ENCODE measurements at regions not wholly inside any gene's neighbourhood (a gene's known extent, or its start where the extent isn't known, plus 50 kb on each side); places are given as distances from the start of the nearest gene placed in this dataset.

DNA sequence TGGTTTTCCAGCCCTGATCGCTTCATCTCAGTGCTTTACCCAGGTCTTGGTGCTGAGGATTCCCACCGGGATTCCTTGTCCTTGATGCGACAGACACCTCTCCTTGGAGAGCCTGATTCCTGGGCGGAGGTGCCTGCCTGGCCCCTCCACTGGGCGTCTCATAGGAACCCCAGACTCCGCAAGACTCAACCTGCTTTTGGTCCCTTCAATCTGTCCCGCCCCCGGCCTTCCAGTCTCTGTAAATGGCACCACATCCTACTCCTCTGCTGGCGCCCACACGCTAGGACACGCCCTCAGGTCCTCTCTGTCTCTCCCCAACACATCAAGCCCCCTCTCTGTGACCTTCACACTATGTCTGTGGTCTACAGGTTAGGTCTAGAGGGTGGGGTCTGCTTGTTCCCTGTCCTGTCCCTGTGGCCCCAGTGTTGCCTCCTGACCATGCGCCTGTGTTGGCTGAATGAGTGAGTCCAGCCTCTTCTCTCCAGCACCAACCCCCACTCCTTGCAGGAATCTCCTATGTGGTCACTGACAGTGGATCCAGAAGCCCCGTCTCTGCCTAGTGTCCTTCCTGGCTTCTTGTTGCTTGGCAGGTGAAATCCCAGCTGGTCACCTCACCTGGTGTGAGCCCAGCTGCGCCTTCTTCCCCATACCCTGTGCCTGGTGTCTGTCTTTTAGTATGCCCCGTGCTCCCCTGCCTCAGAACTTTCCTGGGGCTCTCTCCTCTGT, 119.7 kb upstream of the C1orf174 start:
- H3K4me1 Mint-ChIP-seq: no peaks in the 10 kb centered on the region
- no peak for ATAC-seq
- no peaks in the 10 kb centered on the region for H3K9me3 Mint-ChIP-seq
- no peak overlapping the region for H3K4me3 Mint-ChIP-seq
- DNase-seq: no peak
- H3K27ac Mint-ChIP-seq: no peak overlapping the region
- H3K27me3 Mint-ChIP-seq: peaks cover 23% of the 10 kb centered on the region

DNA sequence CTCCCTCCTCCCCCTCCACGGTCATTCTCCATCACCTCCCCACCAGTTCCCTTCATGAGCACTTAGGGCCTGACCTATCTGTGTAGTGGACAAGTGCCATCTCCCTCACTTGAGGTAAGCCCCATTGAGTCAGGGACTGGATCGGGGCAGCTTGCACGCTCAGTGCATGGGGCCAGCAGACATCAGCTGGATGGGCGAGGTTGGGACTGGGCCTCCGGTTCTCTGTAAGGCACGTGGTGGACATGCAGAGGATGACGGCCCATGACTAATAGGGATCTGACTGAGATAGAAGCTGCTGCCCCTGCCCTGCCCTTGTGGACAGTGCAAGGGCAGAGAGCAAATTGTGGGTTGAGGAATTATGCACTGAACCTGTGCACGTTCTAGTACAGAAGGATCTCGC, 120.4 kb upstream of the C1orf174 start:
- Mint-ChIP-seq H3K27me3 (peaks cover 23% of the 10 kb centered on the region), H3K9me3 (no peaks in the 10 kb centered on the region), H3K4me1 (no peaks in the 10 kb centered on the region), H3K27ac (no peak overlapping the region), H3K4me3 (no peak overlapping the region)
- DNase-seq (no peak), ATAC-seq (no peak)

DNA sequence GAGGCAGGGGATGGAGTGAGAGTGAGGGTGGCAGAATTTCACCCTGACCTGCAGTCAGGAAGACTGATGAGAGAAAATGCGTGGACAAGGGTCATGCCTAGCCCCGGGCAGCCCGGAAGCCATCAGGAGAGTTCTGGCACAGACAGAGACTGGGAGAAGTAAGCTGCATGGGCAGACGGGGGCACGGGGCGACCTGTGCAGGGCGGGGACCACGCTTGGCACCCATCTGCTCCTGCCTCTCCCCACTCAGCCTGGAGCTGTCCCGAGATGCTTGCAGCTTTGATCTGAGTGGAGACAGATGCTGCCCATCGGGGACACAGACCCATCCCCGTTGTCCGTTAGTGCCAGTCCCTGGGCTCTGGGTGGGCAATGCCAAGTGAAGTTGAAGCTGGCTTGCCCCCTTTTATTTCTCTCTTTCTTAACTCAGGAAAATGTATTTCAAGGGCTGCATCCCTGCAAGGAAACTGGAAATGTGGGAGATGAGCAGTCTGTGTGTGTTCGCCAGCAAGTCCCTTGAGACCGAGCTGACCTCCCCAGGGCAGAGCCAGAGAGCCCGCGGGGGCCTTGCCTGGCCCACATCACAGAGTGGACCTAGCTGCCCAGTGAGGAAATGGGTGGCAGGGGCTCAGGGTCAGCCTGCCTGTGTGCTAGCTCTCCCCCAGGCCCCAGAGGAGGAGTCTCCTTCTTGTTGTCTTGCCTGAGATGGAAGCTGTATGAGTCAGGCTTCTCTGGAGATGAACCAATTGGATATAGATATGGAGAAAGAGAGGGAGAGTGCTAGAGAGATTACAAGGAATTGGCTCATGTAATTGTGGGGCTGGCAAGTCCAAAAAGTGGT, 121.3 kb upstream of the C1orf174 start:
- DNase-seq: no peak
- Mint-ChIP-seq H3K4me1 (no peaks in the 10 kb centered on the region), H3K4me3 (no peak overlapping the region), H3K27ac (no peak overlapping the region), H3K9me3 (no peaks in the 10 kb centered on the region), H3K27me3 (peaks cover 23% of the 10 kb centered on the region)
- no peak for ATAC-seq

DNA sequence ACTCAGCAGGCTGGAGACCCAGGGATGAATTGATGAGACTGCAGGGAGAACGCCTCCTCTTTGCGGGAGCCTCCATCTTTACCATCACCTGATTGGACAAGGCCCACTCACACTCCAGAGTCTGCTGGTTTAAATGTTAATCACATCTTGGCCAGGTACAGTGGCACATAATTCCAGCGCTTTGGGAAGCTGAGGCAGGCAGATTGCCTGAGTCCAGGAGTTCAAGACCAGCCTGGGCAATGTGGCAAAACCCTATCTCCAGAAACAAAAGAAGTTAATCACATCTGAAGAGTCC, 121.8 kb upstream of the C1orf174 start:
- DNase-seq (no peak), ATAC-seq (no peak)
- Mint-ChIP-seq H3K27me3 (peaks cover 23% of the 10 kb centered on the region), H3K4me1 (peaks cover under 1% of the 10 kb centered on the region), H3K4me3 (no peak overlapping the region), H3K9me3 (no peaks in the 10 kb centered on the region), H3K27ac (no peak overlapping the region)

DNA sequence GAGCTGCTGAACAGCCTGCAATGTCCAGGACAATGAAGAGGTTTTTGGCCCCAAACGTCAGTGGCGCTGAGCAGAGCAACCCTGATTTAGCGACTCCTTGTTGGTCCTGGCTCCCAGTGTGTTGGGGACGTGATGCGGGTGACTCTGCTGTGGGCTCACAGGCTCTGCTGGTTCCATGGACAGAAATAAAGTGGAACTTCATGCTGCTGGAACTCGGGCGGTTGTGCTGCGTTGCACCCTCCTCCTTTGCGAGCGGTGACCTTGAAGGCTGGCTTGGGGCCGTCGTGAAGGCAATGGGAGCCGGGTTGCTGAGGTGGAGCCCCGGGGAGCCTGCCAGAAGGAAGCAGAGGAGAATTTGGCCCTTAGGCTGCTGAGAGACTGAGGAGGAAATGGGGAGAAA, 122.6 kb upstream of the C1orf174 start:
- peaks cover 8% of the 10 kb centered on the region for H3K4me1 Mint-ChIP-seq
- DNase-seq (no peak), ATAC-seq (no peak)
- H3K27ac Mint-ChIP-seq: no peak overlapping the region
- peaks cover 23% of the 10 kb centered on the region for H3K27me3 Mint-ChIP-seq
- H3K9me3 Mint-ChIP-seq: no peaks in the 10 kb centered on the region
- H3K4me3 Mint-ChIP-seq: no peak overlapping the region

DNA sequence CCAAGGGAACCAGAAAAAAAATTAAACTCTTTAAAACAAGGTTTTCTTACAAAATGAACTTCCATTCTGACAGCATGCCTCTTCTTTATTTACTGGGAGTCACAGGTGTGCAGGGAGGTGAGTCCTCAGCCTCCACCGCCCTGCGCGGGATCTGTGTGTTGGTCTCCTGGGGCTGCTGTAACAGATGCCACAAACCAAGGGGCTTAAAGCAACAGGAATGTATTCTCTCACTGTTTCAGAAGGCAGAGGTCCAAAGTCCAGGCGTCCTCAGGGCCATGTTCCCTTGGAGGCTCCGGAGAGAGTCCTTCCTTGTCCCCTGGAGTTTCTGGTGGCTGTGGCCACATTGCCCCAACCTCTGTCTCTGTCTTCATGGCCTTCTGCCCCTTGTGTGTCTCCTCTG, 123.6 kb upstream of the C1orf174 start:
- DNase-seq (no peak), ATAC-seq (no peak)
- no peaks in the 10 kb centered on the region for H3K9me3 Mint-ChIP-seq
- no peak overlapping the region for H3K27ac Mint-ChIP-seq
- H3K4me1 Mint-ChIP-seq: peaks cover 13% of the 10 kb centered on the region
- H3K4me3 Mint-ChIP-seq: no peak overlapping the region
- peaks cover 28% of the 10 kb centered on the region for H3K27me3 Mint-ChIP-seq

DNA sequence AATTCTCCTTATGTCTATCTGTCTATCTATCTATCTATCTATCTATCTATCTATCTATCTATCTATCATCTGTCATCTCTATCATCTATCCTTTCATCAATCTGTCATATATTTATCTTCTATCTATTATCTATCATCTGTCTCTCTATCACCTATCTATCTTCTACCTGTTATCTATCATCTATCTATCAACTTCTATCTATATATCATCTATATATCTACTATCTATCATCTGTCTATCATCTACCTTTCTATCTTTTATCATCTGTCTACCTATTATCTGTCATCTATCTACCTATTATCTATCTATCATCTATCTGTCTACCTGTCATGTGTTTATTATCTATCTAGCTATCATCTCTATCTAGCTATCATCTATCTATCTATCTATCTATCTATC, 124.7 kb upstream of the C1orf174 start:
- Mint-ChIP-seq H3K4me1 (peaks cover 13% of the 10 kb centered on the region), H3K9me3 (no peaks in the 10 kb centered on the region), H3K27ac (no peak overlapping the region), H3K27me3 (peaks cover 23% of the 10 kb centered on the region), H3K4me3 (no peak overlapping the region)
- DNase-seq (no peak), ATAC-seq (no peak)

DNA sequence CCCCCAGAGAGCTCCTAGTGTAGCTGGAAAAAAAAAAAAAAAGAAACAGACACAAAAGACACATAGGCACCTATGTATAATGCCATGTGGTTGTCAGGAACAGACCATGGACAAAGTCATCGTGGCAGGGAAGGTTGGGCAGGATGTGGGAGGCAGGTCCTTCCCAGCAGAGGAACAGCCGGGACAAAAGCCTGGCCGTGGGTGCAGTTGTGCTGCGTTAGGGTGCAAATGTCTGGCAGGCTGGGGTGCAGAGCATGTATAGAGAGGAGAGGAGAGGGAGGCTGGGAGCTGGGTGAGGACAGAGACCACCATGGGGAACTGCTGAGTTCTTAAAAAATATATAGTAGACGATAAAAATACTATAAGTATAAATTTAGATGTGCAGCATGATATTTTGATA, 125.7 kb upstream of the C1orf174 start:
- DNase-seq (no peak), ATAC-seq (no peak)
- peaks cover 21% of the 10 kb centered on the region for H3K27me3 Mint-ChIP-seq
- no peak overlapping the region for H3K4me3 Mint-ChIP-seq
- H3K9me3 Mint-ChIP-seq: no peaks in the 10 kb centered on the region
- peaks cover 13% of the 10 kb centered on the region for H3K4me1 Mint-ChIP-seq
- peak overlapping the region in 1 of 2 donors; percentile 76 for H3K27ac Mint-ChIP-seq

DNA sequence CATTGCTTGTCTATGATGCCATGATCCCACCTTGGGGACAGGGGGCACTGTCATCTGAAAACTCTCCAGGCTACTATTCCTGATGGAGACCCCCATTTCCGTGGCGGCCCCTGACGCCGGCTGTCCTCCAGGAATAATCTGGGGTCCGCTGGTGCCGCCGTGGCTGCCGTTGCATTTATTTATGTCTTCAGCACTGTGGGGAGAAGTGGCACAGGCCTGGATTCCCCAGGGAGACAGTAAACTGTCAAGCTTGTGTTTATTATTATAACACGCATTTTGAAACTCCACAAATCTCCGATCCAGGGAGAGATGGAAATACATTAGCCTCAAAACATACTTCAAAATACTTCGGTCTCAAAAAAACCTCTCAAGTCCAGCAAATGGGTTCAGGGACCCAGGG, 126.9 kb upstream of the C1orf174 start:
- no peak overlapping the region for H3K4me3 Mint-ChIP-seq
- peaks cover 13% of the 10 kb centered on the region for H3K4me1 Mint-ChIP-seq
- ATAC-seq: no peak
- H3K27ac Mint-ChIP-seq: no peak overlapping the region
- no peak for DNase-seq
- H3K9me3 Mint-ChIP-seq: peaks cover 5 to 7% of the 10 kb centered on the region in 2 donors
- peaks cover 28% of the 10 kb centered on the region for H3K27me3 Mint-ChIP-seq

DNA sequence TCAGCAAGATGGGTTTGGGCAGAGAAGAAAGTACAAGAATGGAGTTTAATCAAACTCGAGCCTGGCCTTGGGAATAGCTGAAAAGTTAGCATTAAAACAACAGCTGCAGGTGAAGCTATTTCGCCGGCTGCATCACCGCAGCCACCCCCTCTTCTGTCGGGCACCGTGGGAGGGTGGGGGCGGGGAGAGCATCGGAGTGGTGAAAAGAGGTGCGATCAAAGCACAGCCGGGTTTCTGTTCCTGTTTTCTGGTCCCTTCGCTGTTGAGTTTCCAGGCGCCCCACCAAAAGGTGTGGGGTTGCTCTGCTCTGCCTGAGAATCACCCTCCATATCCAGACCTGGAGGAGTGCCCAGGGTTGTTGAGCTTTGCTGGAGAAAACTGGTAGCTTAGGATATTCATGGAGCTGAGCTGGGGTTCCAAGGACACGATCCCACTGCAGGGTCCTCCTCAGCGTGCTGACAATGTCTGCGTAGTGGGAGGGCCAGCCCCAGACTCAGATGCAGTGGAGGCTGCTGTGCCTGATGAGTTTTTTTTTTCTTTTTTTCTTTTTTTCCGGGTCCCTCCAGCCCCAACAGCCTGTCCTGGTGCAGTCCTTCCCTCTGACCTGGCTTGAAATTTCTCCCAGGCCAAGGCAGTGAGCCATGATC, 127.5 kb upstream of the C1orf174 start:
- Mint-ChIP-seq H3K9me3 (peaks cover 7 to 10% of the 10 kb centered on the region in 2 donors), H3K27me3 (peaks cover 28% of the 10 kb centered on the region), H3K27ac (peak overlapping the region in 1 of 2 donors; percentile 80), H3K4me3 (no peak overlapping the region), H3K4me1 (peaks cover 13% of the 10 kb centered on the region)
- ATAC-seq (no peak), DNase-seq (no peak)

DNA sequence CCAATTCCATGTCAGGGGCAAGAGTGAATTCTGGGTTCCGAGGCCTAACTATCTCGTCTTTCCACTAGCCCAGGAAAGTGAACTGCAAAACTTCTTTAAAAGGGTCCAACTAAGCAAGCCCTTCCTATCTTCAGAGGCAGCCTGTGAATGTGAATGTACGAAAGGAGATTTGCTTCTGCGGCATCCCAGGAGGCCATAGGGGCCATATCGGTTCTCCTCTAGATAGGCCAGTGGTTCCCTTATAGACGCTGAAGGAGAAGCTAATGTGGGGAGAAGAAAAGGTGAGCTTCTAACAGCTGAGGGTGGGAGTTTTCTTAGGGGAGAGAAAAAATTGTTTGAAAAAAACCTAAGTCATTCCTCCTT, 128.0 kb upstream of the C1orf174 start:
- H3K4me1 Mint-ChIP-seq: peaks cover 13% of the 10 kb centered on the region
- H3K9me3 Mint-ChIP-seq: peaks cover 7 to 15% of the 10 kb centered on the region in 2 donors
- no peak overlapping the region for H3K4me3 Mint-ChIP-seq
- H3K27ac Mint-ChIP-seq: peak overlapping the region in 1 of 2 donors; percentile 80
- no peak for ATAC-seq
- H3K27me3 Mint-ChIP-seq: peaks cover 28% of the 10 kb centered on the region
- no peak for DNase-seq

DNA sequence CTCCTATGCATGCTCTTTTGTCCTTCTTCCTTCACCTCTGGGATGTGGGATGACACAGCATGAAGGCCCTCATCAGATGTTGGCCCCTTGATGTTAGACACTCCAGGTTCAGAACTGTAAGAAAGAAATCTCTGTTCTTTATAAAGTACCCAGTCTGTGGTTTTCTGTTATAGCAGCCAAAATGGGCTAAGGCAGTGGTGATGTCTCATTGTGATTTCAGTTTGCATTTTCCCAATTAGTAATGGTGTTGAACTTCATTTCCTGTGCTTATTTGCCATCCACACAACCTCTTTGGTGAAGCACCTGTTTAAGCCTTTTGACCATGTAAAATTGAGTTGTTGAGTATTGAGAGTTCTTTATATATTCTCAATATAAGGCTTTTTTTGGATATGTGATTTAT, 129.3 kb upstream of the C1orf174 start:
- DNase-seq: no peak
- no peak overlapping the region for H3K27ac Mint-ChIP-seq
- no peak overlapping the region for H3K4me3 Mint-ChIP-seq
- no peak for ATAC-seq
- H3K9me3 Mint-ChIP-seq: peaks cover 7 to 15% of the 10 kb centered on the region in 2 donors
- H3K4me1 Mint-ChIP-seq: peaks cover 13% of the 10 kb centered on the region
- H3K27me3 Mint-ChIP-seq: peaks cover 21% of the 10 kb centered on the region

DNA sequence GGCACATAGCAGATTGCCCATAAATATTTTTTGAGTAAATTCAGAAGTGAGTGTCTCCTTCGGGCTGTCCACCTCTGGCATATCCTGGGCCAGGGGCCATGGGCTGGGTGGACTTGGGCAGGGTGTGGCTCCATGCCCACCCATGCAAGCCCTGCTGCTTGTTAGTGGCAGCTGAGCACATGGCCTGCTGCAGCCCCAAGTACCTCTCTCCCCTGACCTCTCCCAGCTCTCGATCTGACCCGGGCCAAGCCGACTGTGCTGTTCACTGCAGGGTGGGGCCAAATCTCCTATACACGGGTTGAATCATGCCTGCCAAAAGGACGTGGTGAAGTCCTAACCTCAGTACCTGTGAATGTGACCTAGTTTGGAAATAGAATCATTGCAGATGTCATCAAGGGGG, 132.5 kb upstream of the C1orf174 start:
- peaks cover 8 to 15% of the 10 kb centered on the region in 2 donors for H3K9me3 Mint-ChIP-seq
- no peak overlapping the region for H3K27ac Mint-ChIP-seq
- DNase-seq: no peak
- peaks cover 6% of the 10 kb centered on the region for H3K4me1 Mint-ChIP-seq
- ATAC-seq: no peak
- no peak overlapping the region for H3K4me3 Mint-ChIP-seq
- peaks cover 21% of the 10 kb centered on the region for H3K27me3 Mint-ChIP-seq

DNA sequence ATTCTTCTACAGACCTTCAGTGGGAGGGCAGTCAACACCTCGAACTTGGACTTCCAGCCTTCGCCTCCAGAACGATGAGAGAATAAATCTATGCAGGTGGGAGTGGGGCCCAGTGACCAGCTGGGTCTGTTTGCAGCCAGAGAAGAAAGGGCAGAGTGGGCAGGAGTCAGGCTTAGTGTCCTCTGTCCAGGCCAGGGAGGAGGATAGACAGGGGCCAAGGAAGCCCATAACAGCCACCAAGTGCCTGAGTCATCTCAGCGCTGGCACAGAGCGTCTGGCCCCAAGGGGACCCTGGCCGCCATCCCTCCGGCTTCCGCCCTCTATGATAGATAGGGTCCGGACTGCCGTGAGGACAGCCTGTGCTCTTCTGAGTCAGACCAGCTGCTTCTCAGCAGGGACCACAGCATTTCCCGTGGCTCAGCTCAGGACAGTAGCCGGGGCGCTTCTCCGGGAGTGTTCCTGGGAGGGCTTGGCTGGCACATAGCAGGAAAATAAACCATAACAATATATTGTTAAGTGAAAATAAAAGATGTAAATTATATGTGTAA, 133.1 kb upstream of the C1orf174 start:
- H3K4me3 Mint-ChIP-seq: no peak overlapping the region
- H3K4me1 Mint-ChIP-seq: no peaks in the 10 kb centered on the region
- no peak overlapping the region for H3K27ac Mint-ChIP-seq
- peaks cover 16% of the 10 kb centered on the region for H3K27me3 Mint-ChIP-seq
- no peak for DNase-seq
- H3K9me3 Mint-ChIP-seq: peaks cover 12 to 15% of the 10 kb centered on the region in 2 donors
- ATAC-seq: no peak

DNA sequence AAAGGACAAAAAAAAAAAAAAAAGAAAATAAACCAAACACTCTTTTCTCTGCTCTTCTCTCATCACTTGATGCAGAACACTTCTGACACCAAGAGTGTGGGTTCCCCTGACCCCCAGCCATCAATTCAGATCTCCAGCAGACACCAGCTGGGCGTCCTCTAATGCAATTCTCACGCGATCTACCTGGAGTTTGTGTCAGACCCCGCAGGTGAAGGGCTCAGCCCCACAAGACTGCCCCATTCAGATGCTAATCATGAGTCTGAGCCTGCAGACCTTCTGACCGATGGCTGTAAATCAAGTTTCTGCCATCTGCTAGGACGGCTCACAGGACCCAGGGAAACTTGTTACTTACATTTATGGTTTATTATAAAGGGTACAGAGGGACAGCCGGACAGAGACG, 133.6 kb upstream of the C1orf174 start:
- Mint-ChIP-seq H3K4me3 (no peak overlapping the region), H3K27me3 (peaks cover 15% of the 10 kb centered on the region), H3K4me1 (no peaks in the 10 kb centered on the region), H3K9me3 (peaks cover 12 to 15% of the 10 kb centered on the region in 2 donors), H3K27ac (no peak overlapping the region)
- ATAC-seq (no peak), DNase-seq (no peak)

DNA sequence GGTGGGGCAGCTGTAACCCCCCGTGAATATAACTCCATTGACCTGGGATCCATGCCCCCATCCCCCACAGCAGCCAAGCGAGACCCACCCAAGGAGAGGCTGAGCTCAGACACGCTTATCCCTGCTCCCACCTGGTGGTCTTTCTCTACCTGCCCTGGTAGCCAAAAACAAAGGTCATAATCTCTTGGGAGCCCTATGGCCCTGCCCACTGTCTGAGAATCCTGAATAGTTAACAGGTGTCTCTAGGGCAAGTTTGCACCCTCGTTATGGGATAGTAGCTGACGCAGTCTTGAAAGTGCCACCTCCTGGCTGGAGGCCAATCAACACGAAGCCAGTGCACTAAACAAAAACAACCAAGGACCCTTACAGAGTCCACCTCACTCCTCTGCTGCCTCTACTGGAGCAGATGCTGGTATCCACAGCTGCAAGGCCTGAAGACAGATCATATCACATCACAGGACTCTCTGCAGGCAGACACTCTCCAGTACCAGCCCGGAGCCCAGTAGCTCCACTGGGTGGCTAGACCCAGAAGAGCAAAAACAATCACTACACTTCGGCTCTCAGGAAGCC, 134.3 kb upstream of the C1orf174 start:
- Mint-ChIP-seq H3K27ac (no peak overlapping the region), H3K9me3 (peaks cover 12 to 15% of the 10 kb centered on the region in 2 donors), H3K4me3 (no peak overlapping the region), H3K4me1 (no peaks in the 10 kb centered on the region), H3K27me3 (peaks cover 15% of the 10 kb centered on the region)
- no peak for DNase-seq
- no peak for ATAC-seq
